ENCODE measurements at regions not wholly inside any gene's neighbourhood (a gene's known extent, or its start where the extent isn't known, plus 50 kb on each side); places are given as distances from the start of the nearest gene placed in this dataset.
"Not testable (repeated sequence)": the region's sequence is repeated elsewhere in the genome, so short reads cannot be mapped to it uniquely, and the experiment has no call there.

DNA sequence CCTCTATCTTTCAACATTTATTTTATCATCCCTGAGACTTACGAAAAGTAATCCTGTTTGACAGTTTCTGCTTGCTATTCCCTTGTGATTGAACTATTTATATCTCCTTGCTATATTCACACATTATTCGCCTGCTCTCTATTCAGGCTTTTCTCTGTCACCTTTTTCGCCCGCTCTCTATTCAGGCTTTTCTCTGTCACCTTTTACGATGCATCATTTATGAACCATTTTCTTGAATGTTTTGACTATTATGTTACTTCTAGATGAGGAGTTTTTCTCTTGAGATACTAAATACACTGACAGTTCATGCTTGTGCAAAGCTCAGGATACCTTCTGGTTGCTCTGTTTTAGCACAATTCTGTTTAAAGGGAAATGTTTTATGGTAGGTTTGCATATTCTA is 143.3 kb upstream of the VSTM2A start:
- no peak for DNase-seq

DNA sequence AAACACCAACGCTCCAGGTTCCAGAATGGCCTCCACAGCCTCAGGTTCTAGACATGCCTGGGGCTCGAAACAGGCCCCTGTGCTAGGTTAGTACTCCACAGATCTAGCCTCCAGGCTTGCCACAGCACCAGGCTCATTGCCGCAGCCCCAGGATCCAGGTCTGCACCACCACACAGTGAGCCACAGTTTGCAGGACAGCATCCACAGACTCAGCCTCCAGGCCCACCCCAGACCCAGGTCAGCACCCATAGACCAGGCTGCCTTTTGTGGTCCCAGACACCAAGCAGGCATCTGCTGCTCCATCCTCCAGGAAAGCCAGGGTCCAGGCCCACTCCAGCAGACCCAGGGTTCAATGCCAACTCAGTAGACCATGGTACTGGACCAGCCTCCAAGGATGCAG is 132.3 kb upstream of the VSTM2A start:
- no peak for DNase-seq

DNA sequence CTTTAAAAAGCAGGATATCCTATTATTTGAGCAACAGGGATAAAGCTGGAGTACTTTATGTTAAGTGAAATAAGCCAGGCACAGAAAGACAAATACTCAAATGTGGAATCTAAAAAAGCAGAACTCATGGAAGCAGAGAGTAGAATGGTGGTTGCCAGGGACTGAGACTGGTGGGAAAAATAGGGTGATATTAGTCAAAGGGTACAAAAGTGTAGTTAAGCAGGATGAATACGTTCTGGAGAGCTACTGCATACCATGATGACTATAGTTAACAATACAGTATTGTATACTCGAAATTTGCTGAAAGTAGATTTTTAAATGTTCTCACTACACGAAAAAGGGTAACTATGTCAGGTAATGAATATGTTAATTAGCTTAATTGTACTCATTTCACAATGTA is 125.5 kb upstream of the VSTM2A start:
- no peak for DNase-seq

DNA sequence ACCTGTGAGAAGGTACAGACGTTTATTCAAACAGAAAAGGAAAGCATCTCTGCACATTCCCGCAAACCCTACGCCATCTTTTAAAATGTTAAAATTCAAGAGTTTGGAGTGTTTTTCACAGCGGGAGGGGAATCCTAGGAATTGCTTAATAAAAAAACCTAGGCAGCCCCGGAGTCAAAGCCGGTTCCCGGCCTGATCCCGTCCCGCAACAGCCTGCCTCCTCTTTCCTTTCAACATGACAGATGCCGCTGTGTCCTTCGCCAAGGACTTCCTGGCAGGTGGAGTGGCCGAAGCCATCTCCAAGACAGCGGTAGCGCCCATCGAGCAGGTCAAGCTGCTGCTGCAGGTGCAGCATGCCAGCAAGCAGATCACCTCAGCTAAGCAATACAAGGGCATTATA is 123.0 kb upstream of the VSTM2A start:
- DNase-seq: no peak

DNA sequence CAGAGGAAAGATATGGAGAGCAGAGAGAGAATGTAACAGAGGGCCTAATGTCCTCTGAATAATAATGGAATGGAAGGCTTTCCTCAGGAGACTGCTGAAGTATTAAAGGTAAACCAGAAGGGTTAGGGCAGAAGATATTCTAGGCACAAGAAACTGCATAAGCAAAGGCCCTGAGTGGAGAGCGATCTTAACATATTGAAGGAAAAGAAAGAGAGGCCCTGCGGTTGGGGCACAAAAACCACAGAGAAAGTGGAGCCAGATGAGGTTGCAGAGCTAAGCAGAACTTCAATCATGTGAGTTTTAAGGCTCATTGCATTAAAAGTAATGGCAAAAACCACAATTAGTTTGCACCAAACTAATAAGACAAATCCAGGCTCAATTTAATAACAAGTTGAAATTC is 115.8 kb upstream of the VSTM2A start:
- no peak for DNase-seq

DNA sequence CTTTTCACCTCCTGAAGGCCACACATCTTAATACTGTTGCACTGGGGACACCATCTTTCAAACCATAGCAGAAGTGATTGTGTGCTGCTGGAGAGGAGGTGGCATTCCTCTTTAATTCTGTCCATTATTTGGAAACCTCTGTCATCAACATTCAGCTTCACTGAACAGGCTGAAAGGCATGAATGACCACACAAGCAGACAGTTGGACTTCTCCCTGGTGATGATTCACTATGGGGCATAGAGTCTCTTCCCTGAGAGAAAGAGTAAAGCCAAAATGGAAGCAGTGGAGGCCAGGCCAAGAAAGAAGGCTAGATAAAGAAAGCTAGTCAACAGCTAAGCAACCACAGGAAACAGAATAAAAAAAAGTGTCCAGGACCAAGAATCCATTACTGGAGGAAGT is 113.1 kb upstream of the VSTM2A start:
- DNase-seq: no peak

DNA sequence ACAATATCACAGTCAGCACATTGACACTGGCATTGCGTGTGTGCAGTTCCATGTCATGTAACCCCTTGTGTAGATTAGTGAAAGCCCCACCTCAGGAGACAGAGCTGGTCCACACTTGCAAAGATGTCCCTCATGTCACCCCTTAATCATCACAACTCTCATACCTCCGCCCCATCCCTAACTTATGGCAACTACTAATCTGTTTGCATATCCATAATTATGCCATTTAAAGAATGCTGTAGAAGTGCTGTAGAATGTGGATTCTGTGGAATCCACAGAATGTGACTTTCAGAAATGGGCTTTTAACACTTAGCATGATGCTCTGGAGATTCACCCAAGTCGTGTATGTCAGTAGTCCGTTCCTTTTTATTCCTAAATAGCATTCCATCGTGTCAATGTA is 102.8 kb upstream of the VSTM2A start:
- no peak for DNase-seq

DNA sequence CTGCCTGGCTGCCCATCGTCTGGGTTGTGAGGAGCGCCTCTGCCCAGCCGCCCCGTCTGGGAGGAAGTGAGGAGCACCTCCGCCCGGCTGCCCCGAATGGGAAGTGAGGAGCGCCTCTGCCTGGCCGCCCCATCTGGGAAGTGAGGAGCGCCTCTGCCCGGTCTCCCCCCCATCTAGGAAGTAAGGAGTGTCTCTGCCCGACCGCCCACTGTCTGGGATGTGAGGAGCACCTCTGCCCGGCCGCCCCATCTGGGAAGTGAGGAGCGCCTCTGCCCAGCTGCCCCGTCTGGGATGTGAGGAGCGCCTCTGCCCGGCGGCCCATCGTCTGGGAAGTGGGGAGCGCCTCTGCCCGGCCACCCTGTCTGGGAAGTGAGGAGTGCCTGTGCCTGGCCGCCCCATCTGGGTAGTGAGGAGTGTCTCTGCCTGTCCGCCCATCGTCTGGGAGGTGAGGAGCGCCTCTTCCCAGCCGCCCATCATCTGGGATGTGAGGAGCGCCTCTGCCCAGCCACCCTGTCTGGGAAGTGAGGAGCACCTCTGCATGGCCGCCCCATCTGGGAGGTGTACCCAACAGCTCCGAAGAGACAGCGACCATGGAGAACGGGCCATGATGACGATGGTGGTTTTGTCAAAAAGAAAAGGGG is 98.0 kb upstream of the VSTM2A start:
- not testable (repeated sequence) for DNase-seq

DNA sequence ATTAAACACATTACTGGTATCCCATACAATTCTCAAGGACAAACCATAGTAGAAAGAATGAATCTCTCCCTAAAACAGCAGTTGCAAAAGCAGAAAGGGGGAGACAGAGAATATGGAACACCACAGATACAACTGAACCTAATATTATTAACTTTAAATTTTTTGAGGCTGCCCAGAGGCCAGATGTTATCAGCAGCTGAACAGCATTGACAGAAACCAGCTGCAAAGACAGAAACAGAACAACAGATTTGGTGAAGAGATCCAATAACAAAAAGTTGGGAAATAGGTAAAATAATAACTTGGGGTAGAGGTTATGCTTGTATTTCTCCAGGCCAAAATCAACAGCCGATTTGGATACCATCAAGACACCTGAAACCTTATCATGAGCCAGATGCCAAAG is 89.0 kb upstream of the VSTM2A start:
- not testable (repeated sequence) for DNase-seq

DNA sequence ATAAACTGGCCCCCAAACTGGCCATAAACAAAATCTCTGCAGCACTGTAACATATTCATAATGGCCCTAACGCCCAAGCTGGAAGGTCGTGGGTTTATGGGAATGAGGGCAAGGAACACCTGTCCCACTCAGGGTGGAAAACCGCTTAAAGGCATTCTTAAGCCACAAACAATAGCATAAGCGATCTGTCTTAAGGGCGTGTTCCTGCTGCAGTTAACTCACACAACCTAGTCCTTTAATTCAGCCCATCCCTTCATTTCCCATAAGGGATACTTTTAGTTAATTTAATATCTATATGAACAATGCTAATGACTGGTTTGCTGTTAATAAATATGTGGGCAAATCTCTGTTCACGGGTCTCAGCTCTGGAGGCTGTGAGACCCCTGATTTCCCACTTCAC is 87.5 kb upstream of the VSTM2A start:
- not testable (repeated sequence) for DNase-seq

DNA sequence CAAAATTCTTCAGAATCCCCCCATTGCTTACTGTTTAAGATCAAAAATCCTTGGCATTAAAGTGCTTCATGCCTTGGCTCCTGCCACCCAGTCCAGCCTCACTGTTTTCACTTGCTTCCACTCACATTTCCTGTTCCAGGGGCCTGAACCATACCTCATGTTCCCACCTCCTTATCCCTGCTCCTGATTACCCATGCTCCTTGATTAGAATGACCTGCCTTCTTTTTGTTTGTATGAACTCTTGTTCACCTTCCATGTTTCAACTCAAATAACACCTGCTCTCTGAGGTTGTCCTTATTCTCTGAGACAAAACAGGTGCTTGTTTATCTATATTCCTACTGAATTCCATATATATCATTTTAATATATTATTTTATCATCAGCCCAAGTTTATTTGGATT is 77.1 kb upstream of the VSTM2A start:
- DNase-seq: no peak

DNA sequence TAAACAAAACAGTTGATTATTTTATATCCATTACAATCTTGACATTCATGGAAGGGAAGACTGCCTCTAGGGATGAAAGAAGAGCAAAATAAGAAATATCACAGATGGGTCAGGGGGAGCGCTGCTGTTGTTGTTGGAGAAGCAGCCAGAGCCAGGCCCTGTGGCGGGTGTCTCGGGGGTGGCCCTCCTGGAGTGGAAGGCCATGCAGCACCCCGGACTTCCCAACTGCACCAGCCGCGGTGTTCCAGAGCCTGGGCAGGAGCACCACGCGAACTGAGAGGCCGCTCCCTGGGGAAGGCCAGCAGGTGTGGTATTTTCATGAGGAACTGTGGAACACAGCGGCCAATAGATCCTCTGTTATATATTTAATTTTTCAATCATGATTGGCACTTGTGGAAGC is 72.4 kb upstream of the VSTM2A start:
- no peak for DNase-seq

DNA sequence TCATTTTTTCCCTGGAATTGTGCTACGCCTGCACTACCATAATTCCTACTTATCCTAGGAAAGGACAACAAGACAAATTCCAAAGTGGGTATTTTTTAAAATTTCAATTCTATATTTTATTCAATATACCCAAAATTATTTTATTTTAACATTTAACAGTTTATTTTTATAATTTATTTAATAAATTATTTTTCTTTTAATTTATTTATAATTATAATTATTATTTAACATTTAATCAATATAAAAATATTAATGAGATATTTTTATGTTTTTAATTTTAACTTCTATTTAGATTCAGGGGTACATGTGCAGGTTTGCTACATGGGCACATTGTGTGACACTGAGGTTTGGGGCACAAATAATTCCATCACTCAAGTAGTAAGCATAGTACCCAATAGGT is 65.6 kb upstream of the VSTM2A start:
- no peak for DNase-seq

DNA sequence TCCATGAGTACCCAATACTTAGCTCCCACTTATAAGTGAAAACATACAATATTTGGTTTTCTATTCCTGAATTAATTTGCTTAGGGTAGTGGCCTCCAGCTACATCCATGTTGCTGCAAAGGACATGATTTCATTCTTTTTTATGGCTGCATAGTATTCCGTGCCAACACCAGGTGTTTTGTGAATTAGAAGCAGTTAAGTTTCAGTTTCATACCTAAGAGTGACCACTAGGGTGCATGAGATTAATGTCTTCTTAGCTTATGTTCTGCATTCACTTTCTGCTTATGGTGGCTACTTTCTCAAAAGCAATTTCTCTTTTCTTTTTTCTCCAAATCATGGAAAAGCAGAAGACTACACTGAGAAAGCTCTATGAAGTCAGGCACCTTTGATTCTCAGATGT is 65.1 kb upstream of the VSTM2A start:
- no peak for DNase-seq

DNA sequence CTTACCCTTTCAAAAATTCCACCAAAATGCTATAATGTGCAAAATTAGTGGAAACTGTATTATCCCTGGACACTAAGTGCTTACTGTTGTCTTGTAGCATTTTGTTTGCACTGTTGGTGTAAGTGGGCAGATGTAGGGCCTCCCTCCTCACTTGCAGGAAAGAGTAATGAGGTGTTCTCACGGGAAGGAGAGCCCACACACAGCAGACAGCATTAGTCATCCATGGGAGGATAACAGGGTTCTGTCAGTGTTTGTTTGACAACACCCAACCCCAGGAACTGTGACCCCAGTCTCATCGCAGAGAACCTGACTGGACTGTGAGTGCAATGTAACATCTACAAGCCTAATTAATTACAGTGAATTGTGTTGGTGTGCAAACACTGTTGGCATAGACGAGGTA is 58.7 kb upstream of the VSTM2A start:
- DNase-seq: no peak

DNA sequence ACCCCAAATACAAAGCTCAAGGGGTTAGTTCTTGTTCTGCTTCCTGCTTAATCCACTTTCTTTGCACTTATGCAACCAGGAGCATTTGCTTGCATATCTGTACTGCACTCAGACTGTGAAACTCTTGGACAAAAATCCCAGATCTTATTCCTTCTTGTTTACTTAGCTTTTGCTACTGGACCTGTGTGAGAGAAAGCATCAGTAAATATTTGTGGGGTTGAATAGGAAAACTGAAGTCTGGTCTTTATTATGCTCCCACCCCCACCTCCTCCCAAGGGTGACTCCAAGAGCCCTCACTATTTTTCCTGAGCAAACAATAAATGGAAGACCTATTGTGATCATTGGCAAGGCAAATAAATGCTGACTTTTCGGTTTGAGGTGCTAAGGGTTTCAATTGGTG is 57.1 kb upstream of the VSTM2A start:
- no peak for DNase-seq
